NB4 (cell line): ENCODE measurements at regions not wholly inside any gene's neighbourhood (a gene's known extent, or its start where the extent isn't known, plus 50 kb on each side); places are given as distances from the start of the nearest gene placed in this dataset.

ENCODE experiments used
- DNase-seq: peaks from one replicate; pipeline ENCODE4 v3.0.0; 2010; ENCODE audit warnings: low read depth
- H3K4me3 ChIP-seq: one replicate; pipeline ENCODE4 v1.5.1; 2011; ENCODE audit warnings: mild to moderate bottlenecking, low read depth, low read length, moderate library complexity
- MYC ChIP-seq: IDR thresholded peaks from 2 replicates; pipeline ENCODE4 v1.6.1; 2011; ENCODE audit warnings: low read depth, low read length
- POLR2A ChIP-seq: IDR thresholded peaks from 2 replicates; pipeline ENCODE4 v1.6.1; 2011; ENCODE audit warnings: mild to moderate bottlenecking; ENCODE audit not compliant: insufficient read length; ENCODE audit errors: extremely low read depth
- TF ChIP-seq, protein P1 (sequence below): IDR thresholded peaks from one replicate; pipeline ENCODE4 v1.5.1; 2012; ENCODE audit warnings: low read depth, low read length
- TF ChIP-seq, protein P2 (sequence below): IDR thresholded peaks from 2 replicates; pipeline ENCODE4 v1.6.1; 2011; ENCODE audit warnings: low read depth, low read length

DNA sequence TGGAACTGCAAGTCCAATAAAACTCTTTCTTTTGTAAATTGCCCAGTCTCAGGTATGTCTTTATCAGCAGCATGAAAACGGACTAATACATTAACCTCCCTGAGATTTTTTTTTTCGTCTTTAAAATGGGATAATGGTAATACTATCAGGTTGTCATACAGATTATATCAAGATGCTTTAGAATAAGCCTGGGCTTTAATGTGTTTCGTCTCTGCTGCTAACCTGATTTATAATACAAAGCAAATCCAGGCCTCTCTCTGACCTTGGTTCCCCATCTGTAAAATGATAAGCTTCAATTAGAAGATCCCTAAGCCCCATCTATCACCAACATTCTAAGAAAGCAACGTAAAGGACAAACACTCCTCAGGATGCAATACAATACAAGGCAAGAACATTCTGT lies 283.5 kb downstream of the LRATD1 start:
- H3K4me3 ChIP-seq = no peak overlapping the region
- DNase-seq = no peak
- TF ChIP-seq, protein P1, sequence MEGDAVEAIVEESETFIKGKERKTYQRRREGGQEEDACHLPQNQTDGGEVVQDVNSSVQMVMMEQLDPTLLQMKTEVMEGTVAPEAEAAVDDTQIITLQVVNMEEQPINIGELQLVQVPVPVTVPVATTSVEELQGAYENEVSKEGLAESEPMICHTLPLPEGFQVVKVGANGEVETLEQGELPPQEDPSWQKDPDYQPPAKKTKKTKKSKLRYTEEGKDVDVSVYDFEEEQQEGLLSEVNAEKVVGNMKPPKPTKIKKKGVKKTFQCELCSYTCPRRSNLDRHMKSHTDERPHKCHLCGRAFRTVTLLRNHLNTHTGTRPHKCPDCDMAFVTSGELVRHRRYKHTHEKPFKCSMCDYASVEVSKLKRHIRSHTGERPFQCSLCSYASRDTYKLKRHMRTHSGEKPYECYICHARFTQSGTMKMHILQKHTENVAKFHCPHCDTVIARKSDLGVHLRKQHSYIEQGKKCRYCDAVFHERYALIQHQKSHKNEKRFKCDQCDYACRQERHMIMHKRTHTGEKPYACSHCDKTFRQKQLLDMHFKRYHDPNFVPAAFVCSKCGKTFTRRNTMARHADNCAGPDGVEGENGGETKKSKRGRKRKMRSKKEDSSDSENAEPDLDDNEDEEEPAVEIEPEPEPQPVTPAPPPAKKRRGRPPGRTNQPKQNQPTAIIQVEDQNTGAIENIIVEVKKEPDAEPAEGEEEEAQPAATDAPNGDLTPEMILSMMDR = no peak
- TF ChIP-seq, protein P2, sequence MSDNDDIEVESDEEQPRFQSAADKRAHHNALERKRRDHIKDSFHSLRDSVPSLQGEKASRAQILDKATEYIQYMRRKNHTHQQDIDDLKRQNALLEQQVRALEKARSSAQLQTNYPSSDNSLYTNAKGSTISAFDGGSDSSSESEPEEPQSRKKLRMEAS = no peak

DNA sequence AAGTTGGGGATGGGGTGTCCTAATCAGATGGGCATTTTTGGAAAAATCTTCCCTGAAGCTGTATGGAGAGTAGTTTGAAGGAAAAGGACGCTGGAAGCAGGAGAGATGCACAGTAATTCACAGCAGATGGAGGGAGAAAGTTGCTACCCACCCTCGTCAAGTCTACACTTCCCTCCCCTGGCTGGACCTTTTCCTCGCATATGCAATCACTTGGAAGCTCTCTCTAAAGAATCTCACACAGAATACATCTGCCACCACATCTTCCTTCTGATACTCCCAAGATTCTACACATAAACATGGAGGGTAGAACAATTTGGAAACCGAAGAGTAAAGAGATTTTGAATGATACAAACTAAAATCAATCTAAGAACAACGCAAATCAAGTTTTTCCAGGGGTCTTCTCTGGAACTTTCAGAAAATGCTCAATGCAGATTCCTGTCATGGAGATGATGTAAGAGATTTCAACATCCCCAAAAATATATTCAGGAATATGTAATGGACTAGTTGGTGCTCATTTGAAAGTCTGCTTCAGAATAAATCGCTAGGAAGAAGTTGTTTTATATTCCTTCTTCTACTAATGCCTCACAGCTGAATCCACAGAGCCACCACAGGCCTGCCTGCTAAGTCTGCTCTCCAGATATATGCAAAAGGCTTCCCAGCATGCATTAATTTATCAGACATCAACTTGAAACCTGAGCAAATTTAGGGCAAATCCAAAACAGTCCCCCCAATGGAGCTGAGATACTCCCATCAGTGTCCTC lies 291.5 kb downstream of the LRATD1 start:
- H3K4me3 ChIP-seq = no peak overlapping the region
- no peak for TF ChIP-seq POLR2A
- no peak for TF ChIP-seq MYC
- TF ChIP-seq, protein P2 = no peak
- TF ChIP-seq, protein P1 = no peak
- no peak for DNase-seq

DNA sequence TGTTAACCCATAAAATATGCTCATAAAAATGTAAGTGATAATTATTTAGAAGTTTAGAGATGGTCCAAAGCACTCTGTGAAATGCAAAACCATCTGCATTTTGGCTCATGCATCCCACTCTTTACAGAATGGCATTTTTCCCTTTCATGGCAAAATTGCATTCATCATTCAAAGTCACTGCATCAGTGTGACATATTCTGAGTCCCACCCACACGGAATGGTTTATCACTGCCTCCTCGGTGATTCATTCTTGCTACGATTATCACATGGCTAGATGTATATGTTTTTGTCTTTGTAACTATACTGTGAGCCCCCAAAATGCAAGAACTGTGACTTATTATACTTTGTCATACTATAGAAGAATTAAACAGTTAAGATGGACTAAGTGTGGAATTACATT lies 293.0 kb downstream of the LRATD1 start:
- DNase-seq = no peak
- no peak overlapping the region for H3K4me3 ChIP-seq
- TF ChIP-seq, protein P1 = no peak
- TF ChIP-seq MYC = no peak
- TF ChIP-seq POLR2A = no peak
- TF ChIP-seq, protein P2 = no peak

DNA sequence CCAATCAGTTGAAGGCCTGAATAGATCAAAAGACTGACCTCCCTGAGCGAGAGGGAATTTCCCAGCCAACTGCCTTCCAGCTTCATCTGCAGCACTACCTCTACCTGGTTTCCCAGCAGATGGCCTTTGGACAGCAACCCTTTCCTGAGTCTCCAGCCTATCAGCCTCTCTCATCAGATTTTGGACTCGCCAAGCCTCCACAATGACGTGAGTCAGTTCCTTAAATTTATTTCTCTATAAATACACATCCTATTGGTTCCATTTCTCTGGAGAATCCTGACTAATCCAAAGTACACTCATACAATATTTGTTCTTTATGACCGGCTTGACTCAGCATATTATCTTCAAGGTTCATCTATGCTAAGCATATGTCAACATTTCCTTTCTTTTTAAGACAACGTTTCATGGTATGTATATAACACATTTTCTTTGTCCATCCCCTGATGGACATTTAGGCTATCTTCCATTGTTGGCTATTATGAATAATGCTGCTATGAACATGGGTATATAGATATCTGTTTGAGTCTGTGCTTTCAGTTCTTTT lies 294.6 kb downstream of the LRATD1 start:
- DNase-seq = no peak
- TF ChIP-seq POLR2A (no peak), MYC (no peak)
- TF ChIP-seq, protein P1 = no peak
- TF ChIP-seq, protein P2 = no peak
- no peak overlapping the region for H3K4me3 ChIP-seq

DNA sequence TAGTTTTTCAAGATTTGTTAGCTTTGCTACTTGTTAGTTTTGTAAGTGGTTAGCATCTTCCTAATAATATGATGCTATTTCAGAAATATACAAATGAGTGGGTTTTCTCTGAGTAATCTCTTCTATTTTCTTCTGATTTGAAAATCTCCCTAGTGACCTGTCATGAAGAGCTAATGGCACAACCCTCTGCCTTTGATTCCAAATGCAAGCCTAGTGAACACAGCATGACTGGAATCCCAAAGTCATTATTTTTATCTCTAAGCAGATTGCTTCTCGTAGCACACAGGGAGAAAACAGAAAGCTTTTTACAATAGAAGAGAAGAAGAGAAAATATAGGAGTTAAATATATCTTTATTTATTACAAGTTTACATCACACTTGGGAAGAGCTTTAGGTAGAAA lies 295.5 kb downstream of the LRATD1 start:
- TF ChIP-seq MYC (no peak), POLR2A (no peak)
- TF ChIP-seq, protein P2 = no peak
- TF ChIP-seq, protein P1 = no peak
- H3K4me3 ChIP-seq = no peak overlapping the region
- DNase-seq = no peak
